ENCODE measurements at regions not wholly inside any gene's neighbourhood (a gene's known extent, or its start where the extent isn't known, plus 50 kb on each side); places are given as distances from the start of the nearest gene placed in this dataset.
A peak's percentile ranks its signal among the peaks of the same experiment; 100 is the strongest.

- POLR2A ChIA-PET: no interaction called here
- peak; percentile 48 for ATAC-seq
- BruUV-seq (replicated peaks): no TSS peak
- TF ChIP-seq POLR2AphosphoS5 (IDR thresholded peaks at IDR 0.05; ENCODE audit: low read depth, low read length) (no peak), SIN3A (IDR thresholded peaks at IDR 0.05; ENCODE audit: borderline replicate concordance, insufficient read depth, low read depth, low read length) (no peak), TCF7L2 (IDR thresholded peaks at IDR 0.05; ENCODE audit: low read depth, low read length) (no peak)
- TF ChIP-seq, protein P1, sequence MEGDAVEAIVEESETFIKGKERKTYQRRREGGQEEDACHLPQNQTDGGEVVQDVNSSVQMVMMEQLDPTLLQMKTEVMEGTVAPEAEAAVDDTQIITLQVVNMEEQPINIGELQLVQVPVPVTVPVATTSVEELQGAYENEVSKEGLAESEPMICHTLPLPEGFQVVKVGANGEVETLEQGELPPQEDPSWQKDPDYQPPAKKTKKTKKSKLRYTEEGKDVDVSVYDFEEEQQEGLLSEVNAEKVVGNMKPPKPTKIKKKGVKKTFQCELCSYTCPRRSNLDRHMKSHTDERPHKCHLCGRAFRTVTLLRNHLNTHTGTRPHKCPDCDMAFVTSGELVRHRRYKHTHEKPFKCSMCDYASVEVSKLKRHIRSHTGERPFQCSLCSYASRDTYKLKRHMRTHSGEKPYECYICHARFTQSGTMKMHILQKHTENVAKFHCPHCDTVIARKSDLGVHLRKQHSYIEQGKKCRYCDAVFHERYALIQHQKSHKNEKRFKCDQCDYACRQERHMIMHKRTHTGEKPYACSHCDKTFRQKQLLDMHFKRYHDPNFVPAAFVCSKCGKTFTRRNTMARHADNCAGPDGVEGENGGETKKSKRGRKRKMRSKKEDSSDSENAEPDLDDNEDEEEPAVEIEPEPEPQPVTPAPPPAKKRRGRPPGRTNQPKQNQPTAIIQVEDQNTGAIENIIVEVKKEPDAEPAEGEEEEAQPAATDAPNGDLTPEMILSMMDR (IDR thresholded peaks at IDR 0.05): no peak
- TF ChIP-seq, protein P2, sequence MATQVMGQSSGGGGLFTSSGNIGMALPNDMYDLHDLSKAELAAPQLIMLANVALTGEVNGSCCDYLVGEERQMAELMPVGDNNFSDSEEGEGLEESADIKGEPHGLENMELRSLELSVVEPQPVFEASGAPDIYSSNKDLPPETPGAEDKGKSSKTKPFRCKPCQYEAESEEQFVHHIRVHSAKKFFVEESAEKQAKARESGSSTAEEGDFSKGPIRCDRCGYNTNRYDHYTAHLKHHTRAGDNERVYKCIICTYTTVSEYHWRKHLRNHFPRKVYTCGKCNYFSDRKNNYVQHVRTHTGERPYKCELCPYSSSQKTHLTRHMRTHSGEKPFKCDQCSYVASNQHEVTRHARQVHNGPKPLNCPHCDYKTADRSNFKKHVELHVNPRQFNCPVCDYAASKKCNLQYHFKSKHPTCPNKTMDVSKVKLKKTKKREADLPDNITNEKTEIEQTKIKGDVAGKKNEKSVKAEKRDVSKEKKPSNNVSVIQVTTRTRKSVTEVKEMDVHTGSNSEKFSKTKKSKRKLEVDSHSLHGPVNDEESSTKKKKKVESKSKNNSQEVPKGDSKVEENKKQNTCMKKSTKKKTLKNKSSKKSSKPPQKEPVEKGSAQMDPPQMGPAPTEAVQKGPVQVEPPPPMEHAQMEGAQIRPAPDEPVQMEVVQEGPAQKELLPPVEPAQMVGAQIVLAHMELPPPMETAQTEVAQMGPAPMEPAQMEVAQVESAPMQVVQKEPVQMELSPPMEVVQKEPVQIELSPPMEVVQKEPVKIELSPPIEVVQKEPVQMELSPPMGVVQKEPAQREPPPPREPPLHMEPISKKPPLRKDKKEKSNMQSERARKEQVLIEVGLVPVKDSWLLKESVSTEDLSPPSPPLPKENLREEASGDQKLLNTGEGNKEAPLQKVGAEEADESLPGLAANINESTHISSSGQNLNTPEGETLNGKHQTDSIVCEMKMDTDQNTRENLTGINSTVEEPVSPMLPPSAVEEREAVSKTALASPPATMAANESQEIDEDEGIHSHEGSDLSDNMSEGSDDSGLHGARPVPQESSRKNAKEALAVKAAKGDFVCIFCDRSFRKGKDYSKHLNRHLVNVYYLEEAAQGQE (IDR thresholded peaks at IDR 0.05; ENCODE audit: insufficient read depth in 1 of 2, low read depth in 2 of 2, low read length in 1 of 2): no peak
- no peaks in the 10 kb centered on the region for H3K4me1 ChIP-seq (ENCODE audit: control insufficient read depth, insufficient read depth, low read length)
- intact Hi-C loops (cut with micrococcal nuclease; ENCODE audit: unreplicated experiment): no loop called here
- H3K27ac ChIP-seq (ENCODE audit: low read length): no peak overlapping the region
- no peaks in the 10 kb centered on the region for H3K36me3 ChIP-seq (ENCODE audit: control insufficient read depth, insufficient read depth, low read length)
- in situ Hi-C loops (cut with HindIII; ENCODE audit: low pct_unique_long_range_greater_than_20kb, low sequenced_read_pairs): no loop called here
- H3K4me3 ChIP-seq (ENCODE audit: low read depth in 2 of 2, low read length in 2 of 2): no peak overlapping the region
- DNase-seq (ENCODE audit: low read depth, low spot score): no peak
- no peaks in the 10 kb centered on the region; the same call in 1 of the 2 replicates for H3K27me3 ChIP-seq (ENCODE audit: control insufficient read depth, insufficient read depth, low read length)
- H3K9me3 ChIP-seq (ENCODE audit: control insufficient read depth, insufficient read depth, low read depth, low read length): no peaks in the 10 kb centered on the region
- CTCF ChIA-PET: no interaction called here
Measured at GRCh38 chr12:4116251-4117111, 157.1 kb upstream of the CCND2 start.

GRCh38 chr12:4115570-4115969 lies 158.0 kb upstream of the CCND2 start:
- POLR2A ChIA-PET: no interaction called here
- BruUV-seq (replicated peaks): no TSS peak
- CTCF ChIA-PET: interaction anchor here (0.5 kb wide), 1 partner anchor 121 kb away, joined by 8 read pairs; no protein-coding TSS in a partner anchor
- no peak for ATAC-seq
- Histone ChIP-seq H3K27ac (ENCODE audit: low read length) (no peak overlapping the region), H3K27me3 (ENCODE audit: control insufficient read depth, insufficient read depth, low read length) (no peaks in the 10 kb centered on the region; the same call in 1 of the 2 replicates), H3K36me3 (ENCODE audit: control insufficient read depth, insufficient read depth, low read length) (no peaks in the 10 kb centered on the region), H3K4me1 (ENCODE audit: control insufficient read depth, insufficient read depth, low read length) (no peaks in the 10 kb centered on the region), H3K4me3 (ENCODE audit: low read depth in 2 of 2, low read length in 2 of 2) (no peak overlapping the region), H3K9me3 (ENCODE audit: control insufficient read depth, insufficient read depth, low read depth, low read length) (no peaks in the 10 kb centered on the region)
- TF ChIP-seq TCF7L2 (IDR thresholded peaks at IDR 0.05; ENCODE audit: low read depth, low read length) (no peak), POLR2AphosphoS5 (IDR thresholded peaks at IDR 0.05; ENCODE audit: low read depth, low read length) (no peak), SIN3A (IDR thresholded peaks at IDR 0.05; ENCODE audit: borderline replicate concordance, insufficient read depth, low read depth, low read length) (no peak)
- TF ChIP-seq, protein P2 (IDR thresholded peaks at IDR 0.05; ENCODE audit: insufficient read depth in 1 of 2, low read depth in 2 of 2, low read length in 1 of 2): no peak
- TF ChIP-seq, protein P1 (IDR thresholded peaks at IDR 0.05): no peak
- DNase-seq (ENCODE audit: low read depth, low spot score): no peak
- intact Hi-C loops (cut with micrococcal nuclease; ENCODE audit: unreplicated experiment): no loop called here
- in situ Hi-C loops (cut with HindIII; ENCODE audit: low pct_unique_long_range_greater_than_20kb, low sequenced_read_pairs): no loop called here
